SK-N-SH treated with all-trans-retinoic acid at 6 μM for 48 hours (cell line): ENCODE measurements at regions not wholly inside any gene's neighbourhood (a gene's known extent, or its start where the extent isn't known, plus 50 kb on each side); places are given as distances from the start of the nearest gene placed in this dataset.
"Not testable (repeated sequence)": the region's sequence is repeated elsewhere in the genome, so short reads cannot be mapped to it uniquely, and the experiment has no call there.

Experiments
- ARNTL ChIP-seq: fragments of 450-650 bp; formaldehyde crosslinking; IDR thresholded peaks from 2 replicates; pipeline ENCODE4 v1.5.0; 2020; ENCODE audit warnings: low read depth, mild to moderate bottlenecking, moderate library complexity, borderline replicate concordance
- BACH2 ChIP-seq: fragments of 250-450 bp; sonication (Bioruptor Pico); IDR thresholded peaks from 2 replicates; pipeline ENCODE4 v1.9.0; 2021; ENCODE audit warnings: mild to moderate bottlenecking, borderline replicate concordance
- CSDC2 ChIP-seq: fragments of 250-450 bp; sonication (Bioruptor Pico); IDR thresholded peaks from 2 replicates; pipeline ENCODE4 v1.5.0; 2020; ENCODE audit warnings: mild to moderate bottlenecking, moderate library complexity
- ESRRG ChIP-seq: fragments of 250-450 bp; sonication (Bioruptor Pico); IDR thresholded peaks from 2 replicates; pipeline ENCODE4 v1.6.1; 2021; ENCODE audit warnings: mild to moderate bottlenecking
- GLIS3 ChIP-seq: fragments of 250-450 bp; sonication (Bioruptor Pico); IDR thresholded peaks from 2 replicates; pipeline ENCODE4 v1.5.0; 2020; ENCODE audit warnings: mild to moderate bottlenecking, moderate library complexity
- ISL1 ChIP-seq: fragments of 250-450 bp; sonication (Bioruptor Pico); IDR thresholded peaks from 2 replicates; pipeline ENCODE4 v2.1.2; 2022; ENCODE audit warnings: mild to moderate bottlenecking, moderate library complexity
- OSR1 ChIP-seq: fragments of 250-450 bp; sonication (Bioruptor Pico); IDR thresholded peaks from 2 replicates; pipeline ENCODE4 v1.8.0; 2022; ENCODE audit warnings: moderate library complexity, mild to moderate bottlenecking, inconsistent platforms
- PATZ1 ChIP-seq: fragments of 250-450 bp; sonication (Bioruptor Pico); IDR thresholded peaks from 2 replicates; pipeline ENCODE4 v1.8.0; 2020; ENCODE audit warnings: mild to moderate bottlenecking, moderate library complexity, borderline replicate concordance
- POU6F1 ChIP-seq: fragments of 250-450 bp; sonication (Bioruptor Pico); IDR thresholded peaks from 2 replicates; pipeline ENCODE4 v1.8.0; 2021; ENCODE audit warnings: low read depth, mild to moderate bottlenecking, moderate library complexity, borderline replicate concordance
- TCF4 ChIP-seq: fragments of 250-450 bp; sonication (Bioruptor Pico); IDR thresholded peaks from 2 replicates; pipeline ENCODE4 v1.8.0; 2021; ENCODE audit warnings: mild to moderate bottlenecking, moderate library complexity, borderline replicate concordance
- ZFP30 ChIP-seq: fragments of 450-650 bp; formaldehyde crosslinking; IDR thresholded peaks from 2 replicates; pipeline ENCODE4 v1.5.0; 2022; ENCODE audit warnings: mild to moderate bottlenecking, moderate library complexity
- ZNF565 ChIP-seq: fragments of 450-650 bp; formaldehyde crosslinking; conservative IDR thresholded peaks from 2 replicates; pipeline ENCODE4 v1.5.0; 2020; ENCODE audit warnings: low read depth, mild to moderate bottlenecking, moderate library complexity
- ZNF8 ChIP-seq: fragments of 450-650 bp; formaldehyde crosslinking; IDR thresholded peaks from 2 replicates; pipeline ENCODE4 v1.5.0; 2020; ENCODE audit warnings: mild to moderate bottlenecking, moderate library complexity

- TF ChIP-seq ZFP30 (CRISPR knock-in tag); POU6F1 (CRISPR knock-in tag); ZNF8 (CRISPR knock-in tag); PATZ1 (CRISPR knock-in tag); CSDC2; ESRRG (CRISPR knock-in tag); ISL1; GLIS3 (CRISPR knock-in tag); OSR1; TCF4; ZNF565 (CRISPR knock-in tag); BACH2 (CRISPR knock-in tag); ARNTL: not testable (repeated sequence)
Measured at GRCh38 chr12:89822992-89823391, 114.4 kb upstream of the ATP2B1 start.
